OCI-LY3 (cell line): ENCODE measurements at regions not wholly inside any gene's neighbourhood (a gene's known extent, or its start where the extent isn't known, plus 50 kb on each side); places are given as distances from the start of the nearest gene placed in this dataset.

Experiments used
- EZH2phosphoT487 ChIP-seq: fragments of 200-600 bp; shearing (Covaris generic); IDR thresholded peaks from 2 replicates; pipeline ENCODE4 v1.6.1; 2018; ENCODE audit warnings: antibody characterized with exemption, mixed run types, low read depth
- TF ChIP-seq, protein P1 (sequence below): fragments of 200-600, 300-600 bp; sonication (generic); IDR thresholded peaks from 2 replicates; pipeline ENCODE4 v1.5.1; 2014; ENCODE audit warnings: antibody characterized with exemption, low read length, low read depth

GRCh38 chr4:110926841-110927400 lies 304.0 kb upstream of the PITX2 start:
- TF ChIP-seq, protein P1, sequence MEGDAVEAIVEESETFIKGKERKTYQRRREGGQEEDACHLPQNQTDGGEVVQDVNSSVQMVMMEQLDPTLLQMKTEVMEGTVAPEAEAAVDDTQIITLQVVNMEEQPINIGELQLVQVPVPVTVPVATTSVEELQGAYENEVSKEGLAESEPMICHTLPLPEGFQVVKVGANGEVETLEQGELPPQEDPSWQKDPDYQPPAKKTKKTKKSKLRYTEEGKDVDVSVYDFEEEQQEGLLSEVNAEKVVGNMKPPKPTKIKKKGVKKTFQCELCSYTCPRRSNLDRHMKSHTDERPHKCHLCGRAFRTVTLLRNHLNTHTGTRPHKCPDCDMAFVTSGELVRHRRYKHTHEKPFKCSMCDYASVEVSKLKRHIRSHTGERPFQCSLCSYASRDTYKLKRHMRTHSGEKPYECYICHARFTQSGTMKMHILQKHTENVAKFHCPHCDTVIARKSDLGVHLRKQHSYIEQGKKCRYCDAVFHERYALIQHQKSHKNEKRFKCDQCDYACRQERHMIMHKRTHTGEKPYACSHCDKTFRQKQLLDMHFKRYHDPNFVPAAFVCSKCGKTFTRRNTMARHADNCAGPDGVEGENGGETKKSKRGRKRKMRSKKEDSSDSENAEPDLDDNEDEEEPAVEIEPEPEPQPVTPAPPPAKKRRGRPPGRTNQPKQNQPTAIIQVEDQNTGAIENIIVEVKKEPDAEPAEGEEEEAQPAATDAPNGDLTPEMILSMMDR = no peak
- no peak for TF ChIP-seq EZH2phosphoT487
